ENCODE measurements at regions not wholly inside any gene's neighbourhood (a gene's known extent, or its start where the extent isn't known, plus 50 kb on each side); places are given as distances from the start of the nearest gene placed in this dataset.
"Not testable (repeated sequence)": the region's sequence is repeated elsewhere in the genome, so short reads cannot be mapped to it uniquely, and the experiment has no call there.

GRCh38 chr4:108453366-108453765, 167.0 kb upstream of the RPL34 start:
- DNase-seq: no peak

GRCh38 chr4:108450236-108450898, 170.0 kb upstream of the RPL34 start:
- no peak for DNase-seq

GRCh38 chr4:108449129-108449528, 171.2 kb upstream of the RPL34 start:
- DNase-seq: no peak

- no peak for DNase-seq
Measured at GRCh38 chr4:108446556-108446955, 173.8 kb upstream of the RPL34 start.

- no peak for DNase-seq
Measured at GRCh38 chr4:108445716-108446115, 174.7 kb upstream of the RPL34 start.

GRCh38 chr4:108443585-108443984, 176.8 kb upstream of the RPL34 start:
- no peak for DNase-seq

- DNase-seq: no peak
Measured at GRCh38 chr4:108433832-108434231, 186.5 kb upstream of the RPL34 start.

- DNase-seq: not testable (repeated sequence)
Measured at GRCh38 chr4:108433394-108433793, 187.0 kb upstream of the RPL34 start.

GRCh38 chr4:108432418-108432817, 188.0 kb upstream of the RPL34 start:
- no peak for DNase-seq

GRCh38 chr4:108431986-108432385, 188.4 kb upstream of the RPL34 start:
- DNase-seq: no peak

- no peak for DNase-seq
Measured at GRCh38 chr4:108430921-108431320, 189.5 kb upstream of the RPL34 start.

GRCh38 chr4:108429662-108430061, 190.7 kb upstream of the RPL34 start:
- no peak for DNase-seq

GRCh38 chr4:108428923-108429322, 191.5 kb upstream of the RPL34 start:
- no peak for DNase-seq

GRCh38 chr4:108427946-108428485, 192.4 kb upstream of the RPL34 start:
- no peak for DNase-seq

- DNase-seq: no peak
Measured at GRCh38 chr4:108426493-108426892, 193.9 kb upstream of the RPL34 start.

- no peak for DNase-seq
Measured at GRCh38 chr4:108425988-108426387, 194.4 kb upstream of the RPL34 start.

GRCh38 chr4:108417923-108418322, 202.5 kb upstream of the RPL34 start:
- no peak for DNase-seq

GRCh38 chr4:108416831-108417230, 203.5 kb upstream of the RPL34 start:
- DNase-seq: no peak

GRCh38 chr4:108415389-108415788, 205.0 kb upstream of the RPL34 start:
- DNase-seq: no peak

GRCh38 chr4:108411836-108412235, 208.5 kb upstream of the RPL34 start:
- DNase-seq: no peak

- DNase-seq: not testable (repeated sequence)
Measured at GRCh38 chr4:108409691-108410090, 210.7 kb upstream of the RPL34 start.

GRCh38 chr4:108405586-108405985, 214.8 kb upstream of the RPL34 start:
- DNase-seq: no peak

- no peak for DNase-seq
Measured at GRCh38 chr4:108400309-108400708, 220.1 kb upstream of the RPL34 start.

- no peak for DNase-seq
Measured at GRCh38 chr4:108399610-108400265, 220.6 kb upstream of the RPL34 start.

GRCh38 chr4:108398836-108399235, 221.5 kb upstream of the RPL34 start:
- no peak for DNase-seq
